Mucosa of descending colon (tissue), 3 donors: ENCODE measurements at regions not wholly inside any gene's neighbourhood (a gene's known extent, or its start where the extent isn't known, plus 50 kb on each side); places are given as distances from the start of the nearest gene placed in this dataset.
"Not testable (repeated sequence)": the region's sequence is repeated elsewhere in the genome, so short reads cannot be mapped to it uniquely, and the experiment has no call there.

Experiments used
- ATAC-seq: fragments of 200-7000 bp; cut with Tn5 transposase; one replicate; pipeline ENCODE4 v1.9.1; 2020; ENCODE audit warnings: mild to moderate bottlenecking, moderate library complexity
- DNase-seq, 3 donors: peaks; one replicate each; pipeline ENCODE4 v3.0.0-alpha.2; 2020
- H3K36me3 ChIP-seq: fragments of 200-600 bp; one replicate; pipeline ENCODE4 v1.8.0; 2021; ENCODE audit warnings: low read depth, mild to moderate bottlenecking
- H3K4me1 ChIP-seq: fragments of 200-600 bp; one replicate; pipeline ENCODE4 v1.8.0; 2021; ENCODE audit warnings: low read depth, mild to moderate bottlenecking
- H3K4me3 ChIP-seq: fragments of 200-600 bp; one replicate; pipeline ENCODE4 v1.8.0; 2021; ENCODE audit warnings: mild to moderate bottlenecking
- H3K9me3 ChIP-seq: fragments of 200-600 bp; one replicate; pipeline ENCODE4 v1.8.0; 2021; ENCODE audit warnings: mild to moderate bottlenecking
- CTCF ChIP-seq: fragments of 200-600 bp; IDR thresholded peaks from one replicate; pipeline ENCODE4 v1.8.0; 2022; ENCODE audit warnings: antibody characterized with exemption, mild to moderate bottlenecking
- intact Hi-C, 2 donors: fragments of 100-400 bp; cut with DNase I in 1 of 2; cut with micrococcal nuclease in 1 of 2; formaldehyde crosslinking; loops; one replicate each; pipeline versions ENCODE4 v1.11.0 to v1.11.1; 2022; cut with DNase I, micrococcal nuclease
- donor health status: DM: no; HTN: no; CAD: no; lungs with moderate emphysema.
- donor health status: DM: no; HTN: no; CAD: no.
- donor health status: DM: no; HTN: yes; CAD: no.

DNA sequence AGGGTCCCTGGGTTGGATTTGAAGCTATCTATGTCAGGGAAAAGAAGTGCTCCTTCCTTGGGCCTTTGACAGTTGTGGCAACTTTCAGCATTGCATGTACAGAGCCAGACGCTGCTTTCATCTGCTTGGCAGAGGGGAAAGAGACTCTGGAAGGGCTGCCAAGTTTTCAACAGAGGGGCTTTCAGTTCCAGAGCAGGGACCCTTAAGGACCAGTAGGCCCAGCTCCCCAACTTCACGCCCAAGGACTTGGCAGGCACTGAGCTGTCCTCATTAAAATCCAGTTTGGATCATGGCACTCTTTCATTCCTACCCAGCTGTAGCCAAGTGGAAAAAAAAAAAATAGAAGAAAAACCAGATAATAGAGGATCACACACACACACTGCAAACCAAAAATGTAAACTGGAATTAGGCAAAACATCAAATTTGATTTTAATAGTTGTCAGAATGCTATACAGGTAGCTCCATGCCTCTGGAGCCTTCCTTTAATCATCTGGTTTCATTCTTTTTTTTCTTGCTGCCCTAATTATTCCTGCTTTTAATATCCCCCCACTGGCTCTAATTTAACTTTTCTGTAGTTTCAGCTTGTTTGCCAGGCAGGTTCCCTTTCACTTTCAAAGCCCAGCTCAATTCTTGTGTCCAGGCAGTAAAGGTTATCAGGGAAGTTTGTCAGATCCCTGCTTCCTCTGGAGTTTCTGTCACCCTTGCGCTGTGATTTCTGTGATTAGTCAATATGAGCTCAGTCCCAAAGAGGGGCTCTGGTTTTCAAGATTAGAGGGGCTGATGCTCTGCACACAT lies 702.6 kb upstream of the CDH8 start:
- Histone ChIP-seq H3K9me3 (peaks cover 10% of the 10 kb centered on the region), H3K36me3 (no peaks in the 10 kb centered on the region), H3K4me3 (no peak overlapping the region), H3K4me1 (no peaks in the 10 kb centered on the region)
- intact Hi-C loops, result no loop called here
- DNase-seq (no peak), ATAC-seq (no peak)
- TF ChIP-seq CTCF, result no peak

- intact Hi-C loops, result no loop called here
- TF ChIP-seq CTCF, result no peak
- H3K4me1 ChIP-seq, result no peaks in the 10 kb centered on the region
- ATAC-seq (no peak), DNase-seq (no peak)
- H3K36me3 ChIP-seq, result no peaks in the 10 kb centered on the region
- H3K9me3 ChIP-seq, result peaks cover 5% of the 10 kb centered on the region
- H3K4me3 ChIP-seq, result no peak overlapping the region
Measured at GRCh38 chr16:62732092-62732491, 695.9 kb upstream of the CDH8 start.

GRCh38 chr16:62724670-62725269 lies 688.5 kb upstream of the CDH8 start:
- H3K4me1 ChIP-seq, DNase-seq, H3K4me3 ChIP-seq, intact Hi-C loops, ATAC-seq, H3K36me3 ChIP-seq: not testable (repeated sequence)
- H3K9me3 ChIP-seq, result peaks cover 18% of the 10 kb centered on the region

DNA sequence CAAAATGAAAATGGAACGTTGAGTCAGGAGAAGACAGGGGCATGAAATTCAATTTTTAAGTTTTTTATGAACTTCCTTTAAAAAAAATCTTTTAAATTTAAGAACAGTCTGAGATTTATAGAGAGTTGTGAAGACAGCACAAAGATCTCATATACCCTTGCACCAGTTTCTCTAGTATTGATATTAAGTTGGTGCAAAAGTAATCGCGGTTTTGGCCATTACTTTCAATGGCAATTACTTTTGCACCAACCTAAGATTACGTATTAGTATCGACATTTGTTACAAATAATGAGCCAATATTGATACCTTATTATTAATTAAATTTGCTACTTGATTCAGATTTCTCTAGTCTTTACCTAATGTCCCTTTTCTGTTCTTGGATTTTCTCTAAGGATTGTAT lies 684.4 kb upstream of the CDH8 start:
- no peak overlapping the region for H3K4me3 ChIP-seq
- H3K36me3 ChIP-seq, result no peaks in the 10 kb centered on the region
- intact Hi-C loops, result no loop called here
- no peak for TF ChIP-seq CTCF
- H3K4me1 ChIP-seq, result no peaks in the 10 kb centered on the region
- ATAC-seq, result no peak
- no peak for DNase-seq
- H3K9me3 ChIP-seq, result peaks cover 21% of the 10 kb centered on the region

- intact Hi-C loops, result no loop called here
- H3K4me3 ChIP-seq, result no peak overlapping the region
- no peaks in the 10 kb centered on the region for H3K36me3 ChIP-seq
- ATAC-seq, result no peak
- TF ChIP-seq CTCF, result no peak
- no peaks in the 10 kb centered on the region for H3K4me1 ChIP-seq
- DNase-seq, result no peak
- peaks cover 5% of the 10 kb centered on the region for H3K9me3 ChIP-seq
Measured at GRCh38 chr16:62717026-62717425, 680.8 kb upstream of the CDH8 start.

GRCh38 chr16:62715701-62716100 lies 679.5 kb upstream of the CDH8 start:
- H3K36me3 ChIP-seq, result no peaks in the 10 kb centered on the region
- no peak overlapping the region for H3K4me3 ChIP-seq
- TF ChIP-seq CTCF, result no peak
- ATAC-seq (no peak), DNase-seq (no peak)
- no peaks in the 10 kb centered on the region for H3K4me1 ChIP-seq
- intact Hi-C loops, result no loop called here
- H3K9me3 ChIP-seq, result peaks cover 5% of the 10 kb centered on the region
